ENCODE measurements at regions not wholly inside any gene's neighbourhood (a gene's known extent, or its start where the extent isn't known, plus 50 kb on each side); places are given as distances from the start of the nearest gene placed in this dataset.

- no peaks in the 10 kb centered on the region for H3K9me3 Mint-ChIP-seq (ENCODE audit: low read depth)
- no peaks in the 10 kb centered on the region for H3K4me1 Mint-ChIP-seq (ENCODE audit: low read depth)
- no peaks in the 10 kb centered on the region for H3K36me3 Mint-ChIP-seq (ENCODE audit: low read depth)
- no peak for DNase-seq (ENCODE audit: low spot score)
- peaks cover 3% of the 10 kb centered on the region for H3K27me3 Mint-ChIP-seq (ENCODE audit: low read depth)
- H3K27ac Mint-ChIP-seq (ENCODE audit: unreplicated experiment), result no peak overlapping the region
- H3K4me3 Mint-ChIP-seq (ENCODE audit: unreplicated experiment), result no peak overlapping the region
- no peak for TF ChIP-seq CTCF (IDR thresholded peaks at IDR 0.05)
Measured at GRCh38 chr1:187490266-187490665, 661.5 kb downstream of the PLA2G4A start.

GRCh38 chr1:187491082-187491720, 662.5 kb downstream of the PLA2G4A start:
- Mint-ChIP-seq H3K4me3 (ENCODE audit: unreplicated experiment) (no peak overlapping the region), H3K27ac (ENCODE audit: unreplicated experiment) (no peak overlapping the region), H3K36me3 (ENCODE audit: low read depth) (no peaks in the 10 kb centered on the region), H3K27me3 (ENCODE audit: low read depth) (peaks cover 2% of the 10 kb centered on the region), H3K4me1 (ENCODE audit: low read depth) (no peaks in the 10 kb centered on the region), H3K9me3 (ENCODE audit: low read depth) (no peaks in the 10 kb centered on the region)
- DNase-seq (ENCODE audit: low spot score), result no peak
- TF ChIP-seq CTCF (IDR thresholded peaks at IDR 0.05), result no peak

DNA sequence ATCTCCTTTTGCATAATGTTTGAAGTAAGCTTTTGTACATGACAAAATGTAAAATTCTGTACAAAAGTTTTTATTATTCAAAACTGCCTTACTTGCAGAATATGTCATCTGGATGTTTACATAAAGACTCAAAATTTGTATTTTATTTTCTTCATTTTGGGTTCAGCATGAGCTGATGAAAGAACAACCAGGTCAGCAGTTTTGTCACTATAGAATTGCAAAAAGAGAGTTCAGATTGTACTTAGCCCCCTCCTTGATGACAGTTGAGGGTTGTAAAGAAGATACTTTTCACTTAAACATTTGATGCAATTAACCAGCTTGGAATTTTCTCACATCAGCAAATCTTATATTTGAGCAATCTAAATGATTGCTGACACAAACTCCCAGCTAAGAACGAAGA, 669.3 kb downstream of the PLA2G4A start:
- no peaks in the 10 kb centered on the region for H3K36me3 Mint-ChIP-seq (ENCODE audit: low read depth)
- no peak overlapping the region for H3K27ac Mint-ChIP-seq (ENCODE audit: unreplicated experiment)
- no peak overlapping the region for H3K4me3 Mint-ChIP-seq (ENCODE audit: unreplicated experiment)
- H3K9me3 Mint-ChIP-seq (ENCODE audit: low read depth), result no peaks in the 10 kb centered on the region
- H3K27me3 Mint-ChIP-seq (ENCODE audit: low read depth), result no peaks in the 10 kb centered on the region
- no peaks in the 10 kb centered on the region for H3K4me1 Mint-ChIP-seq (ENCODE audit: low read depth)
- no peak for DNase-seq (ENCODE audit: low spot score)
- TF ChIP-seq CTCF (IDR thresholded peaks at IDR 0.05), result no peak

DNA sequence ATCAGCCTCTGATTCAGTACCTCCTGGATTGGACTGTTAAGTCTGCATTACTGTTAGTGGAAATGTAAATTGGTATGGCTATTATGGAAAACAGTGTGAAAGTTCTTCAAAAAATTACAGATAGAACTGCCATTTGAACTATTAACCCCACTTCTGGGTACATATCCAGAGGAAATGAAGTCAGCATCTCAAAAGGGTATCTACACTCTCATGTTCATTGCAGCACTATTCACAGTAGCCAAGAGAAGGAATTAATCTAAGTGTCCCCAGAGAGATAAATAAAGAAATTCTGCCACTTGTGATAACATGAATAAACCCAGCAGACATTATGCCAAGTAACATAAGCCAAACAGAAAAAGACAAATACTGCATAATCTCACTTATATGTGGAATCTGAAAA, 676.0 kb downstream of the PLA2G4A start:
- no peak for TF ChIP-seq CTCF (IDR thresholded peaks at IDR 0.05)
- H3K4me1 Mint-ChIP-seq (ENCODE audit: low read depth), result no peaks in the 10 kb centered on the region
- no peaks in the 10 kb centered on the region for H3K36me3 Mint-ChIP-seq (ENCODE audit: low read depth)
- H3K9me3 Mint-ChIP-seq (ENCODE audit: low read depth), result no peaks in the 10 kb centered on the region
- H3K27me3 Mint-ChIP-seq (ENCODE audit: low read depth), result no peaks in the 10 kb centered on the region
- no peak for DNase-seq (ENCODE audit: low spot score)
- no peak overlapping the region for H3K27ac Mint-ChIP-seq (ENCODE audit: unreplicated experiment)
- H3K4me3 Mint-ChIP-seq (ENCODE audit: unreplicated experiment), result no peak overlapping the region

DNA sequence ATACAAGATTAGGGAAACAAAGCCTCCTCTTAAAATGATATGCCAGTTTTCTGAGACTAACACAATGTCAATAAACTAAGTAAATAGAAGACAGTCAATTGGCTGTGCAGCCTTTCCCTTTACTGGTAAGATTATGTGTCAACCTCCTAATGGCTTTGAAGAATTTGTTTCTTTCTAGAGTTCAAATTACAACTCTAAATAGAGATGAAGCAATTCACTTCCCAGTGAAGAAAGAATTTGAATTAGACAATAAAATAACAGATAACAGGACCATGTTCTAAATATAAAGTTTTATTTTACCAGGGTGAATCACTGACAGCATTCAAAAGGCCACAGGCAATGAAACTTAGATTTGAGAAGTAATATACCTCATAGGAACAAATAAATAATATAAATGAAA, 680.3 kb downstream of the PLA2G4A start:
- Mint-ChIP-seq H3K27me3 (ENCODE audit: low read depth) (no peaks in the 10 kb centered on the region), H3K9me3 (ENCODE audit: low read depth) (no peaks in the 10 kb centered on the region), H3K27ac (ENCODE audit: unreplicated experiment) (no peak overlapping the region), H3K4me1 (ENCODE audit: low read depth) (no peaks in the 10 kb centered on the region), H3K36me3 (ENCODE audit: low read depth) (no peaks in the 10 kb centered on the region), H3K4me3 (ENCODE audit: unreplicated experiment) (no peak overlapping the region)
- no peak for TF ChIP-seq CTCF (IDR thresholded peaks at IDR 0.05)
- no peak for DNase-seq (ENCODE audit: low spot score)

Data from chondrocyte (in vitro differentiated cells).